ENCODE measurements at regions not wholly inside any gene's neighbourhood (a gene's known extent, or its start where the extent isn't known, plus 50 kb on each side); places are given as distances from the start of the nearest gene placed in this dataset.

- TF ChIP-seq ZNF274 (IDR thresholded peaks at IDR 0.05; ENCODE audit: low read depth, low read length) (no peak), SUZ12 (IDR thresholded peaks at IDR 0.05; ENCODE audit: extremely low read depth, insufficient read depth, insufficient read length) (no peak)
These were observed 73.2 kb upstream of the HCRTR2 start for GRCh38 chr6:55101157-55101556.
